8988T (cell line): ENCODE measurements at regions not wholly inside any gene's neighbourhood (a gene's known extent, or its start where the extent isn't known, plus 50 kb on each side); places are given as distances from the start of the nearest gene placed in this dataset.
"Not testable (repeated sequence)": the region's sequence is repeated elsewhere in the genome, so short reads cannot be mapped to it uniquely, and the experiment has no call there.

ENCODE experiments used
- DNase-seq: peaks from one replicate; pipeline ENCODE4 v3.0.0; 2011

DNA sequence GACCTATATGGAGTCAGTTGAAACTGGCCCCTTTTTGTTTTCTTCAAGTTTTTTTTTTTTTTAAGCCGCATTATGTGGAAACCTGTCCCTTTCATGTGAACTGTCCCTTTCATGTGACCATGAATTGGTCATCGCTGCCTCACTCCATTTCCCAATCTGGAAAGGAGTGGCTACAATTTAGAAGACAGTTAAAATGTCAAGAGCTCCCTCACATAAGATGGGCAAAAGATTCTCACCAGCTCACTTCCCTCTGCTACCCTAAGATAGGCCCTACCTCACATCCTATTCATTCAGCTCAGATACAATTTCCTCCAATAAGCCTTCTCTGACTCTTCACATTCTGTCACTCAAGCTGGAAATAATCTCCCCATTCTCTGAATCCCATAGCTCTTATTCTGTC lies 111.3 kb upstream of the BCL6 start:
- DNase-seq, result no peak

DNA sequence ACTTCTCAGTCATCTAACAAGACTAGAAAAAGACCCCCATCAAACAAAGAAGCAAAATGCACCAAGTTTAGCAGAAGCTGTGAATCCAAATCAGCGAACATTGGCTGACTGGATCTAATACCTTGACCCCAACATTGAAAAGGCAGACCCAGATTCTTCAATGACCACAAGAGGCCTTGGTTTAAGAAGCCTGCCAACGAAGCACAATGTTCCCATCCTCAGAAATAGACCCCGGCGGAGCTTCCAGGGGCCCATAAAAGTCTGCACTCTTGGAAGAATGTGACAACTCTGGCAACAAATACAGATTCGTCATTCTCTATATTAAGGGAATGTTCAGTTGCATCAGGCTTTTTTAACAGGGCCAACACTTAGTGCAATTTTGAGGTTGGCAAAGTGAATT lies 112.8 kb upstream of the BCL6 start:
- no peak for DNase-seq

DNA sequence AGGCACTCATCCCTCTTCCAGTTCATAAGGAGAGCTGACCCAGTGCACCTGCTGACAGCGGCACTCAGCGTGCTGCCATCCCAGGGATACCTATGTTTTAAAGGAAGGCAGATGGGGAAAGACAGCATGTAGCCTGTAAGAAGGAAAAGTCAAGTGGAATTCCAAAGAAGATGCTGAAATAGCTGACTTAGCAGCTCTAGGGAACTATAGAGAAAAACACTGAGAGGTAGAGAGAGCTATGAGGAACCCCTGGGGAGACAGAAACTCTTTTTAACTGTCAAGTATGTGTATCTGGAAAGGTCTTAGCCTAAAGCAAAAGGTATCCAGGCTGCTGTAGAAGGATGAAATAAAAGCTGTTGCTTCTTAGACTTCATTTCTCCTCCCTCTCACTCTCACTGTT lies 113.4 kb upstream of the BCL6 start:
- DNase-seq, result no peak

DNA sequence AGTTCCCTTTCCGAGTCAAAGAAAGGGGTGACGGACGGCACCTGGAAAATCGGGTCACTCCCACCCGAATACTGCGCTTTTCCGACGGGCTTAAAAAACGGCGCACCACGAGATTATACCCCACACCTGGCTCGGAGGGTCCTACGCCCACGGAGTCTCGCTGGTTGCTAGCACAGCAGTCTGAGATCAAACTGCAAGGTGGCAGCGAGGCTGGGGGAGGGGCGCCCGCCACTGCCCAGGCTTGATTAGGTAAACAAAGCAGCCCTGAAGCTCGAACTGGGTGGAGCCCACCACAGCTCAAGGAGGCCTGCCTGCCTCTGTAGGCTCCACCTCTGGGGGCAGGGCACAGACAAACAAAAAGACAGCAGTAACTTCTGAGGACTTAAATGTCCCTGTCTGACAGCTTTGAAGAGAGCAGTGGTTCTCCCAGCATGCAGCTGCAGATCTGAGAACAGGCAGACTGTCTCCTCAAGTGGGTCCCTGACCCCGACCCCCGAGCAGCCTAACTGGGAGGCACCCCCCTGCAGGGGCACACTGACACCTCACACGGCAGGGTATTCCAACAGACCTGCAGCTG lies 117.5 kb upstream of the BCL6 start:
- not testable (repeated sequence) for DNase-seq

DNA sequence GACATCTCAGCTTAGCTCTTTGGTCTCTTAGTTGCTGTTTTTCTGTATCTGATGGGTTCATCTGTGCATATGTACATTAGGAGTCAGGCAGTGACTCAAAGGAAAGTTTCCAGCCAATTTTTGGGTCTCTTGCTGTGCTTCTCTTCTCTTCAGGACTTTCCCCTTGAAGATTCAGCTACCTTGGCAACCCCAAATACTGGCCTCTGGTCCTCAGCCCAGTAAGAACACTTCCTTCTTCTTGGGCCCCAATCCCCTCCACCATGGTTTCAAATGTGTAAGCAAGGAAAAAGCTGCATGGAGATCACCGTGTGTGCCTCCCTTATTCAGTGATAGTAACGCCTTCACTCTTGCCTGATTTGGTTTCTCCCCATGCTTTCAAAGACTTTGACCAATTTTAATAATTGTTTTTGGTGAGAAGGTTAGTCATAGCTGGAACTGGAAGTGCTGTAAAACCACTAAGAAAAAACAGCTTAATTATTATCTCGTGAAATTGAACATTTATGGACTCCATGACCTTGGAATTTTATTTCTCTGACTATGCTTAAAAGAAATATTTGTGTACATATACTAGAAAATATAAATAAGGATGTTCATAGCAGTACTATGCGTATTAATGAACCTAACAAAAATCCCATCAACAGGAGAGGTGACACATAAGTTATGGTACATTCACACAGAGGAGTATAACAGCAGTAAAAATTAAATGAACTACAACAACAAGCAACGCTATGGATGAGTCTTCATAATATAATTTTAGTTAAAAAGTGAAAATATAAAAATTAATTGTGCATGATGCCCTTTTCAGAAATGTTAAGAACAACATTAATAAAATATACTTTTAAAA lies 125.3 kb upstream of the BCL6 start:
- DNase-seq, result no peak

DNA sequence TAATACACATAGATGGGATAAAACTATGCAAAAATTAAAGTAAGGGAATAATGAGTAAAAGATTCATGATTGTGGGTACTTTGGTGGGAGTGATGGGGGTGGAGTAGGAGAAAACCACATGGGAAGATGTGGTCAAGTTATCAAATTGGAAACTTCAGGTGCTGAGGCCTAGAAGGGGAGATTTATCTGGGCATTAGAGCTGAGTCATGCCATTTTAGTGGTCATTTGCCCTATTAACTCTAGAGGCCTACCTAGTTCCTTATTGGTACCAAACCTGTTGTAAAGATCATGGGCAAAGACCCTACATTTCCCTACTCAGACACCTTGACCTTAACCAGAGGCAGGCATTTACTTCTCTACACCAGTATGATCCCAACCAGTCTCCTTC lies 125.9 kb upstream of the BCL6 start:
- DNase-seq, result no peak

DNA sequence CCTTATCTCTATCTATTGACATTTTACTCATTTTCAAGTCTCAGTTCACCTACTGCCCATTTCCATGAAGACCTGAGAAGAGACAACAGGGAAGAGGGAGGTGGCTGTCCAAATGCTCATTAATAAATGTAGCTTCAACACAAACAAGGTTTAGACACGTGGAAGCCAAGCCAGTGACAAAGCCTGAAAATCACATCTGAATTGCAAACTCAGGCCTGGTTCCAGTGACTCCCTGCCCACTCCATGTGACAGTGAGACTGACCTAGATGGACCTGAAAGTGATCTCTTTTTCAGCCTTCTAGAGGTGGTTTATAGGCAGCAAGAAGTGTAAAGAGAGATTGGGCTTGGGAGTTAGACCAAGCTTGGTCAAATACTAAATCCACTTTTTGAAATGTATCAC lies 126.6 kb upstream of the BCL6 start:
- no peak for DNase-seq

DNA sequence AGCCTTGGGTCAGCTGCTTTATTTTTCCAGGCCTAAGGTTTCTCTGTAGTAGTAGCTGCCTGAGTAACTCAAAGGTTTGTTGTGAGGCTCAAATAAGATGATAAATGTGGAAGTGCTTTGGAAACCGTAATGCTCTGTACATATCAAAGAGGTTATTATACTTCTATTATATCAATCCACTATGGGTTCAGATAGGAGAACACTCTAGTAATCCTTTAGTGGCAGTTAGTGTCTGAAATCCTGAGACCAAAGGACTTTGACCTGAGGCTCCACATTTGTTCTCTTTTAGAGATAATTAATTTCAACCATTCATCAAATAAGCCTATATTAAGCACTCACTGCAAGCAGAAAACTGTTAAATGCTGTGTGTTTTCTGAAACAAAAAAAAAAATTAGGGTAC lies 128.6 kb upstream of the BCL6 start:
- no peak for DNase-seq

DNA sequence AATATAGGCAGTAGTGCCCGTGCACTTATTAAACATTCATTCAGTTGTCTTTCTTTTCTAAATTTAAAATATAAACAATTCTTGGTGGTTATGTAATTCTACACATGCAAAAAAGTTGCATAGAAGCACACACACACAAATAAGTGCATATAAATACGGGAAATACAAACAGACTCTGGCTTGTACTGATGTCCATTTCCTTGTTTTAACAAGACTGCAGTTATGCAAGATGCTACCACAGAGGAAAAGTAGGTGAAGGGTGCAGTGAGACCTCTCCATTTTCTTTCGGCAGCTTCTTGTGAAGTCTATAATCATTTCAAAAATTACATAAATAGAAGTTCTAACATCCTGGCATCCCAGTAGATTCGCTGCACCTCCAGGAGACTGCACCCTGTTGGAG lies 130.6 kb upstream of the BCL6 start:
- DNase-seq, result no peak

DNA sequence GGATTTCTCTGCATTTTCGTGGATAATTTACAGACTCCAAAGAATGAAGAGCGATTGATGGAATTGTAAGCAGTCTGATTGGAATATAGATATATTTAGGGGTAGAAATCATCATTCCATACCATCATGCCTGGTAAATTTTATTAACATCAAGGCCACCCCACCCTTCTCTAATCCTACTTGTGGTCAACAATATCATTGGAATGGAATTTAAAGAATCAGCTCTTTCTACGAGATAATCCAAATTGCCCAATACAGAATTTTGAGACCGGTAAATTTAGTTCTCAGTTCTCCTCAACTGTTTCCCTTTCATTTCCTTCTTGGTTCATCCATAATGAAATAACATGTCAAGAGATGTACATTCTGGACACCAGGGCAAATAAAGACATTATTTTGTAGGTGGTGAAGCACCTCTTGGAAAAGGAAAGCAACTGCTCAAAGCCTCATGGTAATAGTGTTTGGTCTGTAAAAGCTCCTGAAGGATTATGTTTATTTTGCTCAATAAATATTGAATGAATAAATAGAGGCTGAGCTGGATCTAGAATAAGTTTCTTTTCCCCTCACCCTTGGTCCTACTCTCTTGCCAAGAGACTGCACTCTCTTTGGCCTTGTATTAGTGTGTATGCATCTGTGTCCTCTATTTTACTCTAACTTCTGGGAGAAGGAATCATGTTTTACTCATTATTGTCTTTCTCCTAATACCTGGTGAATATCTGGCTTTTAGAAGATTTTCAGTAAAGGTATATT lies 133.7 kb upstream of the BCL6 start:
- DNase-seq, result no peak

DNA sequence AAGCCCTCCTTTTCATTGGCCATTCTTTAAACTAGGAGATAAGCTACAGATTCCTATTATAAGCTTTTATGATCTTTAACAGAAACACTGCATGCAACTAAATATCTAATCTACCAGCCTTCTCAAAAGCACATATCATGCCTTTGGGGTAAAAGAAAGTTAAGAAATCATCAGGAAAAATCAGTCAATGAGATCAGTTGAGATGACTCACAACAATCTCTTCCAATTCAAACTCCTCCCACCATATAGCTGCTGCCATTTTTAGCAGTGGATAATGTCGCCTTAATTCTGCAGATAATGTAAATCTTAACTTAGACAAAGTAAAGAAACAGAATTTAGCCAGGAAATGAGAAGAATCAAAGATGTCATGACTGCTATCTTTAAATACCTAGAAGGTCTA lies 135.2 kb upstream of the BCL6 start:
- no peak for DNase-seq

DNA sequence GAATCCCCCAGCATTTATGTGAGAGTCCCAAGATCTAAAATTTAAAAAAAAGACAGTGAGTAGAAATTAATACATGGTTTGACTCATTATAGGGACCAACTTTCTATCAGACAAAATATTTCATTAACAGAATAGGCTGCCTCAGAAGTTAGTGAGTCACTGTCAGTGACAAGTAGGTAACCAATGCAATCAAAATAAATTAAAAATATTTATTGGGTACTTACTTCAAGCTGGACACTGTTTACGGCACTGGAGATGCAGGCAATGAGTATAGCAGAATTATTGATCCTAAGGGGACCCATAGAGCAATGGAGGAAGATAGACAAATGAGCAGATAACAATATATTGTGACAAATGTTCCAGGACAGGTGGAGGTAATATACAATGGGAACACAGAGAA lies 135.6 kb upstream of the BCL6 start:
- DNase-seq, result no peak

DNA sequence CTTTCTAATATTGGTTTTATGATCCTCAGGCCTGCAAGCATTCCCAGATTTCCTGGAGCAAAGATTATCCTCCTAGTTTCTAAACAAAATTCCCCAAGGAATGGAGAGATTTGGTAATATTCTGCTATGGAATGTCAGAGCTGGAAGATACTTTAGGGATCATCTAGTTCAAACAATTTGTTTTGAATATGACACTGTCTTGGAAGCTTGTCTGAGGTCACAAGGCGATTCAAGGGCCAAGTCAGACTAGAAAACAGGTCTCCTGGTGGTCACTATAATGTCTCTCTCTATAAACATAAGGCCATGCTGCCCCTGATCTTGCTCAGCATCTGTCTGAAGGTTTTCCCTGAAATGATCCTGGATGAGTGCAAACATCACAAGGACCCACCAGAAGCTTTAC lies 143.4 kb upstream of the BCL6 start:
- no peak for DNase-seq

DNA sequence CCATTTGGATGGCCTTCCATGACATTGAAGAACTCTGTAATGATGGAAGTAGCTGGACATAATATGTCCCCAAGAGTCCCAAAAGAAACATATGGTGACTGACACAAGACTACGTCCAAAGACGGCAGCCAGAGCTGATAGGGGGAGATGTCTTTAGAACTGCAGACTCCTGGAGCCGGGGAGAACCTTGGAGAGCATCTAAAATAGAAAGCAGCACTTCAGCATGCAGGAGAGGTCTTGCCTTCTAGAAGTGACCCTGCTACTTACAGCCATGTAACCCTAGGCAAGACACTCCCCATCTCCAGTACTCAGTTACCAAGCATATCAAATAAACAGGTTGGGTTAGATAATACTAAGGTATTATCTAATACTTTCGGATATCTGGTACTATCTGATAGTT lies 143.8 kb upstream of the BCL6 start:
- DNase-seq, result no peak

DNA sequence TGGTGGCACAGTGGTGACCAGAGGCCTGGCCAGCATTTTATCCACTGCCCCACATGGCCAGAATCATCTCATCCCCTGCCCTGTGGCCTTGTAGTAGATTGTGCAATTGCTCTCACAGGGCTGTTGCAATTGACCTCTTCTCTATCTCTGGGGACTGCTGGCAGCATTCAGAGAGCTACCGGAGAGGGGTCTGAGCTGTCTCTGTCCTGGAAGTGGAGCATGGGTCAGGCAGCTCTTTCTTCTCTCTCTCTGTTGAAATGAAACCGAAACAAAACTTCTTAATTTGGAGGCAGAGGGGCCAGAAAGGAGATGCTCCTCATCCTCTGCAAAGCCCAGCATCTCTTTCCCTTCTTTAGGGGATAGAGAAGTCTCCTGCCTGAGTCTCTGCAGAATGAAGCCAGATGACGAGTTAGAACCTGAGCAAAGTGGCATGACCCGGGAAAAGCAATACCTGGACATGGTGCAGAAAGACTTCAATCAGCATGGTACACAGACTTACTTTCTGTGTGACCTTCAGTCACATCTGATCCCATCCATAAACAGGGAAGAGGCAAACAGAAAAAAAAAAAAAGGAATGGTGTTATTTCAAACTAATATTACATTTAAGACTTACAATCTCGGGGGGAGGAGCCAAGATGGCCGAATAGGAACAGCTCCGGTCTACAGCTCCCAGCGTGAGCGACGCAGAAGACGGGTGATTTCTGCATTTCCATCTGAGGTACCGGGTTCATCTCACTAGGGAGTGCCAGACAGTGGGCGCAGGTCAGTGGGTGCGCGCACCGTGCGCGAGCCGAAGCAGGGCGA lies 144.5 kb upstream of the BCL6 start:
- no peak for DNase-seq

DNA sequence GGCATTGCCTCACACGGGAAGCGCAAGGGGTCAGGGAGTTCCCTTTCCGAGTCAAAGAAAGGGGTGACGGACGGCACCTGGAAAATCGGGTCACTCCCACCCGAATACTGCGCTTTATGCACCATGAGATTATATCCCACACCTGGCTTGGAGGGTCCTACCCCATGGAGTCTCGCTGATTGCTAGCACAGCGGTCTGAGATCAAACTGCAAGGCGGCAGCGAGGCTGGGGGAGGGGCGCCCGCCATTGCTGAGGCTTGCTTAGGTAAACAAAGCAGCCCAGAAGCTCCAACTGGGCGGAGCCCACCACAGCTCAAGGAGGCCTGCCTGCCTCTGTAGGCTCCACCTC lies 145.1 kb upstream of the BCL6 start:
- DNase-seq, result not testable (repeated sequence)

DNA sequence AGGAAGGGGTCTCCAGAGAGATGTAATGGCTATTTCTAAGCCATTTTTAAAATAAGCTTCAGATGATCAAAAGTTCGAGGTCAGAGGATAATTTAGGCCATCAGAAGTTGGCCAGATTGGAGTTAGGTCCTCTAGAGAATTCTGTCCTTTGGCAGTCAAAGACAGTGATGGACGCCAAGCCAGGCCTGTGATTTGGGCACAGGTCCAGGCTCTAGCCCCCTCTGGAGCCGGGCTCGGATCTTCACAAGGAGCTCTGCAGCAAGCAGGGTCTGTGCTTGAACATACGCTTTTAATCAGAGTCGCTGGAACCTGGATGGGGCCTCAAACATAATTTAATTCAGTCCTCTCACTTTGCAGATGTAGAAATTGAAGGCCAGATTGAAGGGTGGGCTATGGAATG lies 151.4 kb upstream of the BCL6 start:
- DNase-seq, result no peak

DNA sequence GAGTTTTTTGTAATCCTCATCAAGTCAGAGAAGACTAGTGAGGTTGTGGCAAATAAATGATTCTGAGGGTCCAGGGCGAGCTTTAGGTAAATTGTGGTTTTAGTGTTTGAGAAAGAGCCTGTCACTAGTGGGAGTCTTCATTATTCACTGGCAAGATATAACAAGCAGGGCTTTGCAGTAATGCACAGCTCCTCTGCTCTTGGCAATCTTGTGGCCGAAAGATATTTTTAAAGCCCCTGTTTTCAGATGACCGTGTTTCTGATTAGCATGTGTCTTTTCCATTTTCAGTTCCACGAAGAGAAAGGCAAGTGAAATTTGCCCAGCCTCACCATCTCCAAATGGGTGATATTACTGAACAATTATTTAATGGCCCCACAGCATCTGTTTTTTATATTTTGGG lies 154.0 kb upstream of the BCL6 start:
- no peak for DNase-seq

DNA sequence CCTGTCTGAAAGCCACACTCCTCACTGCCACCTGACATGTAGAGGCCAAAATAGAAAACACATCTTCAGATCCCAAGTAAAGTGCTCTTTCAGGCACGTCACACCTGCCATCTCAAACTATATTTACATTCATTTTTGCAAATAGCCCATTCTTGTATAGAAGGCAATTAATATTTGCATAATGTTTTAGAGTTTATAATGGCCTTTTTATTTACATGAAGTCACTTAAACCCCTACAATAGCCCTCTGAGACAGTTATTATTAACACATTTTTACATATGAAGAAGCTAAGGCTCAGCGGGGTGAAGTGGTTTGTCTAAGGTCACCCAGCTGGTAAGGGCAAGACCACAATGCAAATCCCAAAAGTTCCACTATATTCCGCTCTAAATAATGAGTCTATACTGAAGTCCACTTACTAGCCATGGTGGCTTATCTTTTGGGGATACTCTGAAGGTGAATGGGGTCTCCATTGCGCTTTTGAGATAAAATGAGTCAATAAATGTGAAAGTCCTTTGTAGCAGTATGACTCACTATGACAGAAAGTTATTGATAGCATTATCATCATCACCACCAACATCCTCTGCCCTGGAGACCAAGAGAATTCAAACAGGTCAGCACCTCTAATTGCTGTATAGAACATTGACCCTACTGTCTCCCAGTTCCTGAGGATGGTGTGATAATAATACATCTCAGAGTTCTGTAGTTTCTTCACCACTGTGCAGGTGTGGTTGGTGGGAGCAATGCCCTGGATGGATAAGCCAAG lies 155.9 kb upstream of the BCL6 start:
- DNase-seq, result no peak

DNA sequence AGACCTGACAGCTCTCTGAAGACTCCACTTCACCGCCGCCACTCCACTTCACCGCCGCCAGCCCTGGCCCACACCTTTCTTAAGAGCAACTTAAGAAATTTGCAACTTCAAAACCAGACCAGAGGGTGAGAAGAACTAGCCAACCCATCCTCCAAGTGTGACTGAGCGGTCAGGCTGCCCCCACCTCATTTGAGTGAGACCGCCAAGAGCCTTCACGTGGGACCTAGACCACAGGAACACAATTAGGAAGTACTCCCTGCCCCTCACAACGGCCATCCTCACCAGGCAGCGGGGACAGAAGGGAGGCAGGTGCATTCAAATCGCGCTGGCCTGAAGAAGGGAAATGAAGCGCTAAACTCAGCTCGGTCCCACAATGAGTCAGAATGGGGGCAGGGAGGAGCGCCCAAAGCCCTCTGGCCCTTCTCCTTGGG lies 156.8 kb upstream of the BCL6 start:
- DNase-seq, result no peak

DNA sequence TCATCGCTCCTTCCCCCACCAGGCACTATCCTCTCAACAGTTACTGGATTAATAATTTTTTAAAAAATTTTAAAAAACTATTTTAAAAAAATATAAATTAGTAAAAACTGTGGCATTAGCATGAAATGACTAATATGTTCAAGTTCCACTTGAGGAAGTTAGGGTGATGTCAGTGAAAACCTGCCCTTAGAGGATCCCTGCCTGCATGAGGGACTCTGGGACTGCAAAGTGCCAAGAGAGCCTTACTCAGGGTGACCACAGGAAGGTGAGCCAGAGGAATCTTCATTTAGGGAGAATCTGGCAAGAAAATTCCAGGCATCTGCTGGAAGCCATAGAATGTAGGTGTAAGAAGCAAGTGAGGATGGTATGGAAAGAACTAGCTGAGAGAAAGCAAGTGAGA lies 157.7 kb upstream of the BCL6 start:
- no peak for DNase-seq

DNA sequence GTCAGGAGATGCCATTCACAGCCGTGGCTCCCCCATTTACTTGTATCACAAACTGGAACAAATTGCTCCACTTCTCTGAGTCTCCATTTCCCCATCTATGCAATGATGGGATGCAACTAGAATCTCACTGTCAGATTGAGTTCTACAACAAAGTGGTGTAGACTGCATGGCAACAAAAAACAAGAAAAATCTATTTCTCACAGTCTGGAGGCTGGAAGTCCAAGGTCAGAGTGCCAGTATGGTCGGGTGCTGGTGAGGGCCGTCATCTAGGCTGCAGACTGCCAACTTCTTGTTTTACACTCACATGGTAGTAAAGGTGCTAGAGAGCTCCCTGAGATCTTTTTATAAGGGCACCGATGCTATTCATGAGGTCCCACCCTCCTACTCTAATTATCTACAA lies 158.4 kb upstream of the BCL6 start:
- no peak for DNase-seq

DNA sequence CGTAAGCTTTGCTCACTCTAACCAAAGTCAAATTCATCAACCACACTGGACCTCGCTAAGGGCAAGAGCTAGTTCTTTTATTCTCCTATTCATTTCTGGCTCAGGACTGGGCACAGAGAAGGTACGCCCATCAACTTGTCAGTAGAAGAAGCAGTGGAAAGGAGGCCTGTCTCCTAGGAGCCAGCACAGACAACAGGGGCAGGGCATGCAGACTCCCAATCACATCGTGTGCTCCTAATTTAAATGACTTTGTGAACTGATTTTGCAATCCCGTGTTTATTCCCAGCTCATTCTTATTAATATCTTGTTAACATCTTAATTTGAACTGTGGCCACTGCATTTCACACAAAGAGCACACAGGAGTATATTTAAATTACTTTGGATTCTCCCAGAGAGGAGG lies 161.1 kb upstream of the BCL6 start:
- no peak for DNase-seq
